HepG2 (cell line): ENCODE measurements at regions not wholly inside any gene's neighbourhood (a gene's known extent, or its start where the extent isn't known, plus 50 kb on each side); places are given as distances from the start of the nearest gene placed in this dataset.

ENCODE experiments used
- AKNA ChIP-seq: sonication (generic); formaldehyde crosslinking; IDR thresholded peaks from 2 replicates; pipeline ENCODE4 v1.4.0; 2020; ENCODE audit warnings: missing genetic modification reagents, borderline replicate concordance
- CTCF ChIP-seq: sonication (generic); formaldehyde crosslinking; IDR thresholded peaks from 2 replicates; pipeline ENCODE4 v1.5.0; 2020; ENCODE audit warnings: mild to moderate bottlenecking, missing genetic modification reagents, moderate library complexity
- EP300 ChIP-seq, 3 experiments: sonication (generic) in 1 of 3; formaldehyde crosslinking in 1 of 3; IDR thresholded peaks; 2 replicates each; pipeline versions ENCODE4 v1.5.1 to v1.6.1; 2011 to 2020; ENCODE audit warnings: low read depth in 2 of 3, low read length in 2 of 3, borderline replicate concordance in 1 of 3, improper control_type of control experiment in 1 of 3, mild to moderate bottlenecking in 1 of 3, missing genetic modification reagents in 1 of 3, moderate library complexity in 1 of 3
- NCOA2 ChIP-seq: sonication (generic); formaldehyde crosslinking; IDR thresholded peaks from 2 replicates; pipeline ENCODE4 v1.8.0; 2022; ENCODE audit warnings: inconsistent platforms
- SMC3 ChIP-seq: IDR thresholded peaks from 2 replicates; pipeline ENCODE4 v1.6.1; 2011; ENCODE audit warnings: low read length, improper control_type of control experiment
- ZBTB7A ChIP-seq: sonication (generic); formaldehyde crosslinking; IDR thresholded peaks from 2 replicates; pipeline ENCODE4 v1.8.0; 2022; ENCODE audit warnings: mild to moderate bottlenecking, missing genetic modification reagents

DNA sequence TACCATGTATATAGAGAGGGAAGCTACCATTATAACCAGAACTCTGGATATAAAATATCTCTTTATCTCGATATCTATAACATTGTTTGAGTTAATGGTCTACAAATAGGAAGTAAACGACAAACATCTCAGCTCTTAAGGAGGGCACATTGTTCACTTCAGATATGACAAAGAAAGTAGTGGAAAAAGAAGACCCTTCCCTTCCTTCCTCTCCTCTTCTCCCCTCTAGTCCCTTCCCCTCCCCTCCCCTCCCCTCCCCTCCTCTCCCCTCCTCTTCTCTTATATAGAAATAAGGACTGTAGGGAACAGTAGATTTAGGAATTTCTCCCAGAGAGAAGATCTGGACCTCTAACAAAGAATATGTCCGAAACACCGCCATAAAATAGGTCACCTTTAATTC lies 1731.9 kb upstream of the CDH9 start:
- TF ChIP-seq ZBTB7A (CRISPR knock-in tag) (no peak), NCOA2 (no peak), EP300 (IDR thresholded peaks at IDR 0.05; ENCODE audit: low read depth in 2 of 2, low read length in 2 of 2) (no peak), EP300 (CRISPR knock-in tag; IDR thresholded peaks at IDR 0.05; ENCODE audit: borderline replicate concordance) (no peak), CTCF (CRISPR knock-in tag) (no peak), SMC3 (no peak), AKNA (CRISPR knock-in tag) (no peak)
